ENCODE measurements at regions not wholly inside any gene's neighbourhood (a gene's known extent, or its start where the extent isn't known, plus 50 kb on each side); places are given as distances from the start of the nearest gene placed in this dataset.

GRCh38 chr5:87872986-87873385, 395.7 kb downstream of the TMEM161B start:
- no peak for DNase-seq (ENCODE audit: low read depth)

DNA sequence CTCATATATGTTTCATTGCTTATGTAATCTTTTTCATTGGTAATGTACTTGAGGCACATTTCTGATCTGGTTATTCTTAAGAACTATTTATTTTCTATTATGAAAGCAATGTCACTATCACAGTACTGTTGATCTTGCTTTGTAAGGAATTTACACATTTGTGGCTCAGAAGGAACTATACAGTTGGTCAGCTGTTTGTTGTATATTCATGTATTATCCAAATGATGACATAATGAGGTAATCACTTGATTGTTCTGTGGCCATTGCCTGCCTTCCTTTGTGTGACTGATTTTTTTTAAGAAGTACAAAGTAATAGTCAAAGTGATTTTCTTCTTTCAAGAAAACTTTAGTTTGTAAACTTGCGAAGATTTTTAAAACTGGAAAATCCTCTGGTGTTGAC, 399.9 kb downstream of the TMEM161B start:
- no peak for DNase-seq (ENCODE audit: low read depth)

- DNase-seq (ENCODE audit: low read depth): no peak
Measured at GRCh38 chr5:87867281-87867680, 401.4 kb downstream of the TMEM161B start.

GRCh38 chr5:87853541-87853940, 415.1 kb downstream of the TMEM161B start:
- no peak for DNase-seq (ENCODE audit: low read depth)

DNA sequence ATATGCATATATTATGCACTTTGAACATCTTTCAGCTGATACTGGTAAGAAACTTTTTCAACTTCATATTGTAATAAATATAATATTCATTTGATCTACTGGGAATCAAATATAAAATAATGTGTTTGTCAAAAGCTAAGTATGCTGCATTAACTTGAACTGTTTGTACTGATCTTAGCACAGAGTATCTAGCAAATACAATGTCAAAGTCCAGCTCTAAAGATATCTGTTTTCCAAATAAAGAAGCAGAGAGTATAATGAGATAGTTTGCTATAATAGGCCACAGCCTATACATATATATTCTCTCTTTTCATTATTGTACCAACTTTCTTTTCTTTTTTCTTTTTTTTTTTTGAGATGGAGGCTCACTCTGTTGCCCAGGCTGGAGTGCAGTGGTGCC, 417.0 kb downstream of the TMEM161B start:
- DNase-seq (ENCODE audit: low read depth): no peak

DNA sequence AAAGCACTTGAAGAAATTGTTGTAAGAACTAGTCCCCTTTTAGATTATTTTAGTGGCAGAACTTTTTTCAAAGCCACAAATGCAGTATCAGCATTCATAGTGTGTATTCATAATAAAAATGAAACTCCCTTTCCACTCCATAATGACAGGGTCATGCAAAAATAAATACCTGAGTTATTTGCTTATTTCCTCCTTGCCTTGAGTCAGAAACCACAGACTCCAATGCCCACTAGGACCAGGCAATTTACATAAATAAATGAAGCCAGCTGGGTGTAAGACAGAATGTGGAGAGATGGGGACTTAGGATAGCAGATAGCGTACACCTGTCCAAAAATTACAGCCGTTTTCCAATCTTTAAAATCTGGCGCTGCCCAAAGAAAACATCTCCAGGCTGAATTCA, 417.8 kb downstream of the TMEM161B start:
- no peak for DNase-seq (ENCODE audit: low read depth)

GRCh38 chr5:87845734-87846133, 422.9 kb downstream of the TMEM161B start:
- DNase-seq (ENCODE audit: low read depth): no peak

GRCh38 chr5:87844866-87845265, 423.8 kb downstream of the TMEM161B start:
- DNase-seq (ENCODE audit: low read depth): no peak

DNA sequence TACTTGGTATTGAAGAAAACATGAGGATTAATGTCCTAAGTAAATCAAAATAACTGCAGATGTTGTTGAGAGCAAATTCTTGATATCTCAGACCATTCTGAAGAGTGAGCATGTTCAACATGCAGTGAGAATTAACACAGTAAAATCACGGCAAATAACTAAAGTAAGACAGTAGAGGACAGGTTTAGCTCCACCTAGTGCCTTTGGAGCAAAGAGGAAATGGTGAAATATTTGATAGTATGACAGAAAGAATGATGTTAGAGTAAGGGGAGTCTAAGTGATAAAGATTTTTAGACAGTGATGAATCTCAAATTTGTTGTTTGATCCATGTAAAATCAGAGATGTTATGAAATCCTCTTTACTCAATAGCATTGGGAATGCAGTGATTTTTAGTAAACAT, 424.2 kb downstream of the TMEM161B start:
- DNase-seq (ENCODE audit: low read depth): no peak

- DNase-seq (ENCODE audit: low read depth): no peak
Measured at GRCh38 chr5:87836696-87837095, 424.0 kb upstream of the CCNH start.

DNA sequence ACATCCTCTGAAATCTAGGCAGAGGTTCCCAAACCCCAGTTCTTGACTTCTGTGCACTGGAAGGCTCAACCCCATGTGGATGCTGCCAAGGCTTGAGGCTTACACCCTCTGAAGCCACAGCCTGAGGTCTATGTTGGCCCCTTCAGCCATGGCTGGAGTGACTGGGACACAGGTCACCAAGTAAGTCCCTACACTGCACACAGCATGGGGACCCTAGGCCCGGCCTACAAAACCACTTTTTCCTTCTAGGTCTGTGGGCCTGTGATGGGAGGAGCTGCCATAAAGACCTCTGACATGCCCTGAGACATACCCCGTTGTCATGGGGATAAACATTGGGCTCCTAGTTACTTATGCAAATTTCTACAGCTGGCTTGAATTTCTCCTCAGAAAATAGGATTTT, 418.8 kb upstream of the CCNH start:
- DNase-seq (ENCODE audit: low read depth): no peak

DNA sequence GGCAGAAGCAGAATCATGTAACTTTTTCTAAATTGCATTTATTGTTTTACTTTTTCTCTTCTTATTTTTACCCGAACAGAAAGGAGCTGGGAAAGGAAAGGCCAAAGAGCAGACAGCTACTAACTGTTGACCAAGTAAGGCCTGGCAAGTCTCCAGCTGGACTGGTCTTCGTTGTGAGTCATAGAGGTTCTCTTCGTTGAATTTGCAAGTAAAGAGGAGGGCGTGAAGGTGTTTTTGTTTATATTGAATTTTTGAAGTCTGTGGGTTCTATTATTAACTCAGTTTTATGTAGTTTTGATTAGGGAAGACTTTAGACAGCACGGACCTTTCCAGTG, 416.5 kb upstream of the CCNH start:
- no peak for DNase-seq (ENCODE audit: low read depth)

DNA sequence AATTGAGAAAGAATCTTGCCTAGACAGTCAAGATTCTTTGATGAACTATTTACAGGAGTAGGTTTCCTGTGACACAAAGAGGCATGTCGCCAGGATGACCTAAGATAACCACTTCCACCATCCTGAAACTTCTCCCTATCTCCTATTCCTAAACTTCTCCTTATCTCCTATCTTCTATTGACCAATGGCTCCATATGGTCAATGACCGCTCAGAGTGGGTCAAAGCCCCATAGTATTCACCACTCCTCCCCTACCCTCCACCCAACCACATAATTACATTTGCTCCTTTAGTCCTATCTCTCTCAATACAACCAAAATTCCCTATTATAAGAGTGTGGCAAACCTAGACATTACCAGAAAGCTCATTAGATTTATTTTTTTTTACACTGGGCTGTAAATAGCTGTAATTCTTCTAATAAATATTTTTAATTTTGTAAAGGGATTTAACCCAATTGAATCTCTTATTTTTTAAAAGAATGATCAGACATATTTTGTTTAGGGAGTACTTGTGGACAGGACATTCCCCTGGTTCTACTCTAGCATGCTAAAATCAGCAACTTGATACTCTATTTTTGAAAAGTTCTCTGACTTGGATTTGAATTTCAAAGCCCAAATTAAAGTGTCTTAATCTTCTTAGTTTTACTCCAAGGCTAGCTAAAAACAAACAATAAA, 416.0 kb upstream of the CCNH start:
- no peak for DNase-seq (ENCODE audit: low read depth)

DNA sequence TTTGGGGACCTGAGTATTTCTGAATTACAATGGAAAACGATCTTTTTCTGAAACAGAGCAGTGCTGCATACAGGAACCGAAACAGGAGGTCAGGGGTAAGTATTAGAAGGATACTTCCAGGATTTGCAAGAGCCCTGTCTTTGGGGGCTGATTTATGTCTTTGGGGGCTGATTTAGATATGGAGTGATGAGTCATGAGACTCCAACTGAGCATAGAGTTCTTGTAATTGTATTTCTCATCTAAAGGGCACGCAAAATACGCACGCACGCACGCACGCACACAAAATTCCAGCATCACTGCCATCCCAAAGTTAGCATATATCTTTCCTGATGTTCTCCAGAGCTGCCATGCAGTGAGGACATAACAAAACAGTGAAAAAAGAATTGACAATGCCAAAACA, 414.8 kb upstream of the CCNH start:
- no peak for DNase-seq (ENCODE audit: low read depth)

- DNase-seq (ENCODE audit: low read depth): no peak
Measured at GRCh38 chr5:87826507-87826906, 413.8 kb upstream of the CCNH start.

GRCh38 chr5:87825583-87825982, 412.9 kb upstream of the CCNH start:
- no peak for DNase-seq (ENCODE audit: low read depth)

DNA sequence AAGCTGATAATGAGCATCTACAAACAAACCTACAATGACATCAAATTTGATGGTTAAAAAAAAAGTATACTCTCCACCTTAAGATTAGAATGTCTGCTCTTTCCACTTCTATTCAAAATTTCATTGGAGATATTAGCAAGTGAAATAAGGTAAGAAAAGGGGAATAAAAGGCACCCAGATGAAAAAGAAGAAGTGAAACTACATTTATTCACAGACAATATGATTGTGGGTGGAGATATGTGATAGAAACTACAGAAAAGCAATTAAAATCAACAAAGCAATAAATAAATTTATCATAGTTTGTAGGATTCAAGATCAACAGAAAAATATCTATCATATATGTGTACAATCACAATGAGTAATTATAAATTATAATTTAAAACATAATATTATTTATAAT, 395.1 kb upstream of the CCNH start:
- DNase-seq (ENCODE audit: low read depth): no peak

GRCh38 chr5:87803352-87803751, 390.6 kb upstream of the CCNH start:
- DNase-seq (ENCODE audit: low read depth): no peak

GRCh38 chr5:87791869-87792268, 379.1 kb upstream of the CCNH start:
- DNase-seq (ENCODE audit: low read depth): no peak

GRCh38 chr5:87788416-87788815, 375.7 kb upstream of the CCNH start:
- no peak for DNase-seq (ENCODE audit: low read depth)

GRCh38 chr5:87787625-87788256, 375.0 kb upstream of the CCNH start:
- no peak for DNase-seq (ENCODE audit: low read depth)

GRCh38 chr5:87787086-87787485, 374.4 kb upstream of the CCNH start:
- no peak for DNase-seq (ENCODE audit: low read depth)

DNA sequence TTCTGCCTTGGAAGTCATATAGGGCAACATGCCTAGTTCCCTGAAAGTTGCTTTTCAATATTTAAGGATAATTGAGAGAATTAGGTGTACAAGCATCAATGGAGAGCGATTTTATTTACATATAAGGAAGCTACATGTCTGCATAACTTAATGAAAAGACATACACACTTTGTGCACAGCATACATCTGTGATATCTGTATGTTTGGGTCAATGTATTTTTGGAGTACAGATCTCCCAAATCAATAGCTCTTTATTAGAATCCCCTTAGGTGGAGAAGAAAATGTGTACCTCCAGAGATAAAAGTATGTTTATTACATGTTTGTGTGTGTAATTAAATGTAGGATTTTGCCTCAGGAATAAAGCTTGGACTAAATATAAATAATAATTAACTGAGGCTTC, 373.7 kb upstream of the CCNH start:
- no peak for DNase-seq (ENCODE audit: low read depth)

All from HS-27A (cell line).